Left lung (tissue), 4 donors: ENCODE measurements at regions not wholly inside any gene's neighbourhood (a gene's known extent, or its start where the extent isn't known, plus 50 kb on each side); places are given as distances from the start of the nearest gene placed in this dataset.

ENCODE experiments used
- ATAC-seq: fragments of 200-7000 bp; cut with Tn5 transposase; one replicate; pipeline ENCODE4 v1.9.1; 2020; ENCODE audit warnings: moderate library complexity
- DNase-seq, 4 donors: peaks; one replicate each; pipeline ENCODE4 v3.0.0-alpha.2; 2013 to 2020
- H3K27ac ChIP-seq, 2 donors: fragments of 200-600 bp; sonication (generic) in 1 of 2; one replicate each; pipeline versions ENCODE4 v1.5.0 to v1.8.0; 2020 to 2021
- H3K27me3 ChIP-seq, 2 donors: fragments of 200-600 bp; sonication (generic) in 1 of 2; one replicate each; pipeline versions ENCODE4 v1.5.0 to v1.8.0; 2020 to 2021
- H3K36me3 ChIP-seq, 2 donors: fragments of 200-600 bp; sonication (generic) in 1 of 2; one replicate each; pipeline versions ENCODE4 v1.5.0 to v1.8.0; 2020 to 2021
- H3K4me1 ChIP-seq, 2 donors: fragments of 200-600 bp; one replicate each; pipeline ENCODE4 v1.8.0; 2021
- H3K4me3 ChIP-seq, 2 donors: fragments of 200-600 bp; sonication (generic) in 1 of 2; one replicate each; pipeline versions ENCODE4 v1.5.0 to v1.8.0; 2020 to 2021; ENCODE audit warnings: mild to moderate bottlenecking in 1 of 2
- H3K9me3 ChIP-seq, 2 donors: fragments of 200-600 bp; sonication (generic) in 1 of 2; one replicate each; pipeline versions ENCODE4 v1.5.0 to v1.8.0; 2020 to 2021
- intact Hi-C, 2 donors: fragments of 100-400 bp; cut with DNase I; formaldehyde crosslinking; loops; one replicate each; pipeline versions ENCODE4 v1.11.2 to v1.14.2; 2022
- TF ChIP-seq, protein P1 (sequence below), 2 donors: fragments of 200-600 bp; sonication (generic) in 1 of 2; IDR thresholded peaks; one replicate each; pipeline versions ENCODE4 v1.5.0 to v1.8.0; 2021; ENCODE audit warnings: antibody characterized with exemption in 2 of 2
- donor health status: DM: no; HTN: yes; CAD: no.
- donor health status: DM: no; HTN: no; CAD: no.

DNA sequence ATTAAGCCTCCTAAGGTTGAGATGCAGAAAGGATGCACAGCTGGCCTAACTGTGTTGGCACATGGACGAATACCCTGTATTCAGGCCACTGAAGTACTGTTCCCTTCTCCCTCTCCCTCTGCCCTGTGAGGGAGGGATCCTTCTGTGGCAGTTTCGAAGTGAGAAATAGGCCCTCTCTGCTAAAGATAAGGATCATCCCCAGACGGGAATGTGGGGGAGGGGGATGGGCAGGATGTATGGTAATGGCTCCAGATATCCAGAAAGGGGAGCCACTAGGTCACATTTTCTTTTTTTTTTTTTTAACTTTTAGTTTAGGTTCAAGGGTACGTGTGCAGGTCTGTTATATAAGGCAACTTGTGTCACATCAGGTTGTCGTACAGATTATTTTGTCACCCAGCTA lies 463.1 kb downstream of the TBL1XR1 start:
- Histone ChIP-seq H3K27ac (no peak overlapping the region), H3K9me3 (no peaks in the 10 kb centered on the region), H3K4me3 (no peak overlapping the region), H3K4me1 (no peaks in the 10 kb centered on the region), H3K27me3 (no peaks in the 10 kb centered on the region), H3K36me3 (no peaks in the 10 kb centered on the region)
- no peak for DNase-seq
- intact Hi-C loops = no loop called here
- ATAC-seq = no peak
- TF ChIP-seq, protein P1, sequence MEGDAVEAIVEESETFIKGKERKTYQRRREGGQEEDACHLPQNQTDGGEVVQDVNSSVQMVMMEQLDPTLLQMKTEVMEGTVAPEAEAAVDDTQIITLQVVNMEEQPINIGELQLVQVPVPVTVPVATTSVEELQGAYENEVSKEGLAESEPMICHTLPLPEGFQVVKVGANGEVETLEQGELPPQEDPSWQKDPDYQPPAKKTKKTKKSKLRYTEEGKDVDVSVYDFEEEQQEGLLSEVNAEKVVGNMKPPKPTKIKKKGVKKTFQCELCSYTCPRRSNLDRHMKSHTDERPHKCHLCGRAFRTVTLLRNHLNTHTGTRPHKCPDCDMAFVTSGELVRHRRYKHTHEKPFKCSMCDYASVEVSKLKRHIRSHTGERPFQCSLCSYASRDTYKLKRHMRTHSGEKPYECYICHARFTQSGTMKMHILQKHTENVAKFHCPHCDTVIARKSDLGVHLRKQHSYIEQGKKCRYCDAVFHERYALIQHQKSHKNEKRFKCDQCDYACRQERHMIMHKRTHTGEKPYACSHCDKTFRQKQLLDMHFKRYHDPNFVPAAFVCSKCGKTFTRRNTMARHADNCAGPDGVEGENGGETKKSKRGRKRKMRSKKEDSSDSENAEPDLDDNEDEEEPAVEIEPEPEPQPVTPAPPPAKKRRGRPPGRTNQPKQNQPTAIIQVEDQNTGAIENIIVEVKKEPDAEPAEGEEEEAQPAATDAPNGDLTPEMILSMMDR (IDR thresholded peaks at IDR 0.05) = no peak

DNA sequence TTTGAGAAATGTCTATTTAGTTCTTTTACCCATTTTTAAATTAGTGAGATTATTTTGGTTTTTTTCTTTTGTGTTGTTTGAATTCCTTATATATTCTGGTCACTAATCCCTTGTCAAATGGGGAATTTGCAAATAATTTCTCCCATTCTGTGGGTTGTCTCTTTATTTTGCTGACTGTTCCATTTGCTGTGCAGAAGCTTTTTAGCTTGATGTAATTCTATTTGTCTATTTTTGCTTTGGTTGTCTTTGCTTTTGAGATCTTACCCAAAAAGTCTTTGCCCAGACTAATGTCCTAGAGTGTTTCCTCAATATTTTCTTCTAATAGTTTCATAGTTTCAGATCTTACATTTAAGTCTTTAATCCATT lies 472.9 kb downstream of the TBL1XR1 start:
- Histone ChIP-seq H3K4me3 (no peak overlapping the region), H3K27ac (no peak overlapping the region), H3K4me1 (no peaks in the 10 kb centered on the region), H3K36me3 (no peaks in the 10 kb centered on the region), H3K9me3 (peaks cover 0 to 9% of the 10 kb centered on the region in 2 donors), H3K27me3 (no peaks in the 10 kb centered on the region)
- DNase-seq (no peak), ATAC-seq (no peak)
- intact Hi-C loops = no loop called here
- TF ChIP-seq, protein P1 (IDR thresholded peaks at IDR 0.05) = no peak

DNA sequence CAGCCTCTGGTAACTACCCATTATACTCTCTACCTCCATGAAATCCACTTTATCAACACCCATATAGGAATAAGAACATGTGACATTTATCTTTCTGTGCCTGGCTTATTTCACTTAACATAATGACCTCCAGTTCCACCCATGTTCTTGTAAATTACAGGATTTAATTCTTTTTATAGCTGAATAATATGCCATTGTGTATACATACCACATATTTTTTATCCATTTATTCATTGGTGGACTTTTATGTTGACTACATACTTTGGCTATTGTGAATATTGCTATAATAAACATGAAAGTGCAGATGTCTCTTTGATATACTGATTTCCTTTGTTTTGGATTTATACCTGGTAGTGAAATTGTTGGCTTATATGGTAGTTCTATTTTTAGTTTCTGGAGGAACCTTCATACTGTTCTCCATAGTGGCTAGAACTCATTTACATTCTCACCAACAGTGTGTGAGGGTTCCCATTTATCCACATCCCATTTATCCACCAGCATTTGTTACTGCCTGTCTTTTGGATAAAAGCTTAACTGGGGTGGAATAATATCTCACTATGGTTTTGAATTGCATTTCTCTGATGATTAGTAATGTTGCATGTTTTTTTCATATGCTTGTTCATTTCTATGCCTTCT lies 473.4 kb downstream of the TBL1XR1 start:
- intact Hi-C loops = no loop called here
- TF ChIP-seq, protein P1 (IDR thresholded peaks at IDR 0.05) = no peak
- H3K4me3 ChIP-seq = no peak overlapping the region

DNA sequence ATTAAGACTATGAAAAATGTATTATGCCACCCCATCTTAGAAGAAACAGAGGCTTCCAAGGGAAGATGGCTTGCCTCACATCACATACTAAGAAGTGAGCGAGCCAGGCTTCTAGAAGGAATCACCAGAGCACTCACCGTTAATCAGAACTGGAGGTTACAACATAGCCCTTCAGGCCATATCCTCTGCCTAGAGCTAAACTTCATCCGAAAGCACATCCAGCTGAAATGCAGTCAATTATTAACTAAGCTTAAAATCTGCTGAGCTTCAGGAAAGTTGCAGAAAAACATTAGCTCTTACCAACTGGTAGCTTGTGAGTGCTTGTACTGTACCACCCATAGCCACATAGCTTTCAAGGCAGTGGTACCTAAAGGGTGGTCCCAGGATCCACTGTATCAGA lies 483.2 kb downstream of the TBL1XR1 start:
- H3K4me3 ChIP-seq = no peak overlapping the region
- no peaks in the 10 kb centered on the region for H3K4me1 ChIP-seq
- H3K27ac ChIP-seq = no peak overlapping the region
- peaks cover 0 to 1% of the 10 kb centered on the region in 2 donors for H3K9me3 ChIP-seq
- intact Hi-C loops = no loop called here
- H3K36me3 ChIP-seq = no peaks in the 10 kb centered on the region
- TF ChIP-seq, protein P1 (IDR thresholded peaks at IDR 0.05) = no peak
- DNase-seq (no peak), ATAC-seq (no peak)
- no peaks in the 10 kb centered on the region for H3K27me3 ChIP-seq

More for the DNA sequence above, 473.4 kb downstream of the TBL1XR1 start:
- Histone ChIP-seq H3K36me3 (no peaks in the 10 kb centered on the region), H3K9me3 (peaks cover 0 to 9% of the 10 kb centered on the region in 2 donors), H3K4me1 (no peaks in the 10 kb centered on the region), H3K27ac (no peak overlapping the region), H3K27me3 (no peaks in the 10 kb centered on the region)
- no peak for DNase-seq
- no peak for ATAC-seq

DNA sequence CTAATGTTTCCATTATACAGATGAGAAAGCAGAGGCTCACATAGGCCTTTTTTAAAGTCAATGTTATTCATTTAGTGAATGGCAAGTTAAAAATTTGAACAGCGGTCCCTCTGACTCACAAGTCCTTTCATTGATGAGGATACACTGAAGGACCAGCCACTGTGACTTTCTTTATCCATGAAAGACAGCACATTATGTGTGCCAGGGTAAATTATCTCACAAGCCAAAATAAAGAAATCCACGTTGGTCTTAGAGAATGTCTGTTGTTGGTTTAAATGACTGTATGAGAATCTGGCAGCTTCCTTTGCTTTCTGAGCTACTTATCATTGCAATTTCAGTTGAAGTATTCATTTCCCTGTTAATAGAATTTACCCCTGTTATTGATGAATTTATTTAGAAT lies 485.1 kb downstream of the TBL1XR1 start:
- Histone ChIP-seq H3K36me3 (no peaks in the 10 kb centered on the region), H3K4me1 (no peaks in the 10 kb centered on the region), H3K27ac (no peak overlapping the region), H3K9me3 (peaks cover 0 to 4% of the 10 kb centered on the region in 2 donors), H3K27me3 (no peaks in the 10 kb centered on the region), H3K4me3 (no peak overlapping the region)
- TF ChIP-seq, protein P1 (IDR thresholded peaks at IDR 0.05) = no peak
- intact Hi-C loops = no loop called here
- ATAC-seq (no peak), DNase-seq (no peak)
